SK-N-SH (cell line): ENCODE measurements at regions not wholly inside any gene's neighbourhood (a gene's known extent, or its start where the extent isn't known, plus 50 kb on each side); places are given as distances from the start of the nearest gene placed in this dataset.

ENCODE experiments used
- CHD2 ChIP-seq: fragments of 150-350 bp; IDR thresholded peaks from 2 replicates; pipeline ENCODE4 v1.6.1; 2018; ENCODE audit warnings: low read length; ENCODE audit not compliant: partially characterized antibody
- CTCF ChIP-seq: fragments of 200-600 bp; sonication (generic); IDR thresholded peaks from 2 replicates; pipeline ENCODE4 v1.6.1; 2017; ENCODE audit warnings: antibody characterized with exemption, mild to moderate bottlenecking, moderate library complexity
- ELF1 ChIP-seq: IDR thresholded peaks from 2 replicates; pipeline ENCODE4 v1.4.0; 2012
- EZH2phosphoT487 ChIP-seq: fragments of 200-600 bp; sonication (generic); IDR thresholded peaks from 2 replicates; pipeline ENCODE4 v1.6.1; 2017; ENCODE audit warnings: low read depth, mixed run types, mild to moderate bottlenecking, antibody characterized with exemption, moderate library complexity, borderline replicate concordance
- JUND ChIP-seq: IDR thresholded peaks from 2 replicates; pipeline ENCODE4 v1.4.0; 2012
- MAX ChIP-seq: IDR thresholded peaks from 2 replicates; pipeline ENCODE4 v1.4.0; 2012; ENCODE audit warnings: low read depth
- MXI1 ChIP-seq: IDR thresholded peaks from 2 replicates; pipeline ENCODE4 v1.6.1; 2012; ENCODE audit warnings: mild to moderate bottlenecking, low read depth, low read length, improper control_type of control experiment
- NFIC ChIP-seq: IDR thresholded peaks from 2 replicates; pipeline ENCODE4 v1.4.0; 2012; ENCODE audit warnings: borderline replicate concordance
- POLR2AphosphoS5 ChIP-seq: IDR thresholded peaks from 2 replicates; pipeline ENCODE4 v1.6.1; 2012; ENCODE audit warnings: low read depth, low read length
- TEAD4 ChIP-seq: IDR thresholded peaks from 2 replicates; pipeline ENCODE4 v1.4.0; 2012; ENCODE audit warnings: mild to moderate bottlenecking, borderline replicate concordance; ENCODE audit not compliant: insufficient read depth
- USF2 ChIP-seq: fragments of 150-350 bp; IDR thresholded peaks from 2 replicates; pipeline ENCODE4 v1.6.1; 2017; ENCODE audit warnings: antibody characterized with exemption, low read length, low read depth, borderline replicate concordance
- YY1 ChIP-seq: IDR thresholded peaks from 2 replicates; pipeline ENCODE4 v1.4.0; 2012; ENCODE audit warnings: low read depth, mild to moderate bottlenecking

GRCh38 chr17:71764505-71764904 is 356.3 kb upstream of the SOX9 start:
- TF ChIP-seq MAX, result no peak
- TF ChIP-seq CTCF, result peak; percentile 47; the same call in 1 of the 2 replicates
- no peak for TF ChIP-seq CHD2
- no peak for TF ChIP-seq TEAD4
- no peak for TF ChIP-seq NFIC
- no peak for TF ChIP-seq POLR2AphosphoS5
- no peak for TF ChIP-seq ELF1
- no peak for TF ChIP-seq MXI1
- no peak for TF ChIP-seq EZH2phosphoT487
- TF ChIP-seq USF2, result no peak
- no peak for TF ChIP-seq YY1
- TF ChIP-seq JUND, result no peak
